Right atrium auricular region (tissue), 2 donors: ENCODE measurements at regions not wholly inside any gene's neighbourhood (a gene's known extent, or its start where the extent isn't known, plus 50 kb on each side); places are given as distances from the start of the nearest gene placed in this dataset.

ENCODE experiments used
- DNase-seq: peaks from one replicate; pipeline ENCODE4 v3.0.0-alpha.2; 2019; ENCODE audit warnings: low spot score
- H3K27ac ChIP-seq, 2 donors: fragments of 200-600 bp; sonication (generic); 1 replicate in 1 of 2; 2 replicates in 1 of 2; pipeline ENCODE4 v1.5.1; 2016 to 2019
- H3K27me3 ChIP-seq, 2 donors: fragments of 200-600 bp; sonication (generic); one replicate each; pipeline versions ENCODE4 v1.5.1 to v1.6.0; 2017 to 2019
- H3K36me3 ChIP-seq: fragments of 200-600 bp; sonication (generic); one replicate; pipeline ENCODE4 v1.5.1; 2016
- H3K4me1 ChIP-seq, 2 donors: fragments of 200-600 bp; sonication (generic); one replicate each; pipeline versions ENCODE4 v1.5.1 to v1.6.0; 2017 to 2019
- H3K4me3 ChIP-seq, 2 donors: fragments of 200-600 bp; sonication (generic); 1 replicate in 1 of 2; 2 replicates in 1 of 2; pipeline ENCODE4 v1.5.1; 2017 to 2019; ENCODE audit warnings: mild to moderate bottlenecking in 1 of 2, moderate library complexity in 1 of 2
- H3K9me3 ChIP-seq, 2 donors: fragments of 200-600 bp; sonication (generic); one replicate each; pipeline ENCODE4 v1.5.1; 2019
- TF ChIP-seq, protein P1 (sequence below), 2 donors: fragments of 200-600 bp; sonication (generic); IDR thresholded peaks; one replicate each; pipeline ENCODE4 v1.5.1; 2019; ENCODE audit warnings: antibody characterized with exemption in 2 of 2

DNA sequence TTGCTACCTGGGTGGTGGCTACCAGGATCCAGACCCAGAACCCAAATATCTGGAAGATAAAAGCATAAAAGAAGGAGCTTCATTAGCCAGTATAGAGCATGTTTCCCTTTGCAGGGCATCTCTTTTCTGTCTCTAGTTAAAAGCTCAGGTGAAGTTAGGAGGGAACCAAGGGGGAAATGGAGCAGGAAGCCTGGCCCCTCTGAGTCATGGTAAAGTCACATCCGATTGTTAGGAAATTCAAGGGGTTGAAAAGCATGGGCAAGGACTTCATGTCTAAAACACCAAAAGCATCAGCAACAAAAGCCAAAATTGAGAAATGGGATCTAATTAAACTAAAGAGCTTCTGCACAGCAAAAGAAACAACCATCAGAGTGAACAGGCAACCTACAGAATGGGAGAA is 126.9 kb downstream of the RPIA start:
- H3K27ac ChIP-seq = peak overlapping the region in 1 of 2 donors; percentile 29
- no peaks in the 10 kb centered on the region for H3K36me3 ChIP-seq
- H3K4me1 ChIP-seq = no peaks in the 10 kb centered on the region
- H3K9me3 ChIP-seq = no peaks in the 10 kb centered on the region
- TF ChIP-seq, protein P1, sequence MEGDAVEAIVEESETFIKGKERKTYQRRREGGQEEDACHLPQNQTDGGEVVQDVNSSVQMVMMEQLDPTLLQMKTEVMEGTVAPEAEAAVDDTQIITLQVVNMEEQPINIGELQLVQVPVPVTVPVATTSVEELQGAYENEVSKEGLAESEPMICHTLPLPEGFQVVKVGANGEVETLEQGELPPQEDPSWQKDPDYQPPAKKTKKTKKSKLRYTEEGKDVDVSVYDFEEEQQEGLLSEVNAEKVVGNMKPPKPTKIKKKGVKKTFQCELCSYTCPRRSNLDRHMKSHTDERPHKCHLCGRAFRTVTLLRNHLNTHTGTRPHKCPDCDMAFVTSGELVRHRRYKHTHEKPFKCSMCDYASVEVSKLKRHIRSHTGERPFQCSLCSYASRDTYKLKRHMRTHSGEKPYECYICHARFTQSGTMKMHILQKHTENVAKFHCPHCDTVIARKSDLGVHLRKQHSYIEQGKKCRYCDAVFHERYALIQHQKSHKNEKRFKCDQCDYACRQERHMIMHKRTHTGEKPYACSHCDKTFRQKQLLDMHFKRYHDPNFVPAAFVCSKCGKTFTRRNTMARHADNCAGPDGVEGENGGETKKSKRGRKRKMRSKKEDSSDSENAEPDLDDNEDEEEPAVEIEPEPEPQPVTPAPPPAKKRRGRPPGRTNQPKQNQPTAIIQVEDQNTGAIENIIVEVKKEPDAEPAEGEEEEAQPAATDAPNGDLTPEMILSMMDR (IDR thresholded peaks at IDR 0.05) = no peak
- no peak for DNase-seq
- H3K27me3 ChIP-seq = no peaks in the 10 kb centered on the region
- H3K4me3 ChIP-seq = no peak overlapping the region

DNA sequence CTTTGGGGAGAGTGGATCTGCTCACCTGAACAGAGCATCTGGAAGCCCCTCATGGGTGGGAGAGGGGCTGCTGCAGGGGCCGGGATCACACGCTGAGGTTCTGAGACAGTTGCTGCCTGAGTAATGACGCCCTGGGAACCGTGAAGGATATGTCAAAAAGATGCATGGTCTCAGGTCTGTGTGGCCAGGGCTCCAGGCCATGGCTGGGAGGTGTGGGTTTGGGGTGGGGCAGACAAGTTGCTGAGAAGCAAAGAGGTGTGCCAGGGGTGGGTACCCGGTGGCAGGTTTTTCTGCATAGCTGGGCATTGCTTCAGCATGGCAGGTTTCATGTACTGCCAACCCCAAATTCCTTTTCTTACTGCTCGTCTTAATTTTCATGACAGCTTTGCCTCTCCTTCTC is 133.5 kb downstream of the RPIA start:
- no peak overlapping the region for H3K27ac ChIP-seq
- DNase-seq = no peak
- TF ChIP-seq, protein P1 (IDR thresholded peaks at IDR 0.05) = no peak
- H3K9me3 ChIP-seq = no peaks in the 10 kb centered on the region
- no peak overlapping the region for H3K4me3 ChIP-seq
- no peaks in the 10 kb centered on the region for H3K36me3 ChIP-seq
- no peaks in the 10 kb centered on the region for H3K27me3 ChIP-seq
- H3K4me1 ChIP-seq = peaks cover 0 to 7% of the 10 kb centered on the region in 2 donors

DNA sequence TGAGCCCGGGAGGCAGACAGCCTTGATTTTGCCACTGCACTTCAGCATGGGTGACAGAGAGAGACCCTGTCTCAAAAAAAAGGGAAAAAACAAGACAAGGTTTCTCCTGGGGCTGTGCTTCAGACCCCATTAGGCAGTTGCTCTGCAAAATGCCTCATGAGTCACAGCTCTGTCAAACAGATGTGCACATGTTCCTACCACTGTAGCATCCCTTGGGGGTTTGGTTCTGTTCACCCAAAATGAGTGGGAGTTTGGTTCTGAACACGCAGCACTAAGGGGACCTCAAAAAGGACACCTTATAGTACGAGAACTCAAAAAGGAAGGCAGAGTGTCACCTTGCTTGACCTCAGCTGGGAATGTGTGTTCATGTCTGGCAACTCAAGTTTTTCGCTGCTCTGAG is 134.9 kb downstream of the RPIA start:
- Histone ChIP-seq H3K27me3 (no peaks in the 10 kb centered on the region), H3K4me1 (peaks cover 0 to 7% of the 10 kb centered on the region in 2 donors), H3K27ac (no peak overlapping the region), H3K4me3 (no peak overlapping the region), H3K36me3 (no peaks in the 10 kb centered on the region), H3K9me3 (no peaks in the 10 kb centered on the region)
- DNase-seq = no peak
- TF ChIP-seq, protein P1 (IDR thresholded peaks at IDR 0.05) = no peak

DNA sequence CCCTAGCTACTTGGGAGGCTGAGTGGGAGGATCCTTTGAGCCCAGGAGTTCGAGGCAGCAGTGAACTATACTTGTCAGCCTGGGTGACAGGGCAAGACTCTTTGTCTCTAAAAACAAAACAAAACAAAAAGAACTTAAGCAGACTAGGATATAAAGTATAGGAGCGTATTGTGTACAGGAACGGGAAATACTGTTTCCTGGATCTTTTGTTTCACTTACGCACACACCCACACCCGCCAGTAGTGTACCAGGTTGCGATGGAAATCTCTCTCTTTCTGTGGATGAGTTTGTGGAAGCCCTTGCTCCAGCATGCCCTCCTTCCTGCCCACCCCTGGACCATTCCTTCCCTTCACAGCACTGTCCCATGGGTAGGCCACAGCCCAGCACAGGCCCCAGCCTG is 136.3 kb downstream of the RPIA start:
- DNase-seq = no peak
- TF ChIP-seq, protein P1 (IDR thresholded peaks at IDR 0.05) = no peak
- Histone ChIP-seq H3K4me1 (peaks cover 0 to 7% of the 10 kb centered on the region in 2 donors), H3K4me3 (no peak overlapping the region), H3K36me3 (no peaks in the 10 kb centered on the region), H3K27ac (peak overlapping the region; percentile 27 to 51), H3K9me3 (no peaks in the 10 kb centered on the region), H3K27me3 (no peaks in the 10 kb centered on the region)

DNA sequence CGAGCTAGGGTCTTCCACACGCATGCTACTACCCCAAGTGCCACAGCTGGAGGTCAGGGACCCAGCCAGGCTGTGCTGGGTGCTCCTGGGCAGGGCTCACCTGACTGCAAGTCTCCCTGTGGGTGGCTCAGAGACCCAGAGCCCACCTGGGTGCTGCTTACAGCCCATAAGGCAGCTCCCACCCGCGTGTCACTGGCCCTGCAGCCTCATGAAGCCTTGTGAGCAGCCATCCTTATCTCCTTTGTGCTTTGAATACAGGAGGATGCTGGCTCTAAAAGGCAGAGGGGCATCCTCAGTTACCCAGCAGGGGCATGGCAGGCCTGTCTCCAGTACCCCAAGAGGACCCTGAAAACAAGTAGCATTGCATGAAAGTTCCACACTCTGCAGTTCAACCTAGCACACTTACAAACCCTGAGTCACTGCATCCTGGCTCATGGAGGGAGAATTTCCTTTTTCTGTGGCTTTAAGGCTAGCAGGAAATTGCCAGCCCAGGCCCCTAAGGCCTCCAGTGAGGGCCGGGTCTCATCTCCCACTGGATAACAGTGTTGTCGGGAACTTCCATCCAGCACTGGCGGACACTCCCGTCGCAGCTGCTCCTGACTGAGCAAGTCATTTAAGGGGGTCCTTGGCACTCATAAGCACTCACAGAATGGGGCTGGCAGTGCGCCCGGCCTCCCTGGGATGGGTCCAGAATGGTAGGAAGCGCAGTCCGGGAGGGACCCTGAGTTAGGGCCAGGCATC is 137.1 kb downstream of the RPIA start:
- Histone ChIP-seq H3K4me1 (peaks cover 0 to 7% of the 10 kb centered on the region in 2 donors), H3K27me3 (no peaks in the 10 kb centered on the region), H3K27ac (peak overlapping the region; percentile 27 to 51), H3K9me3 (no peaks in the 10 kb centered on the region), H3K4me3 (no peak overlapping the region), H3K36me3 (no peaks in the 10 kb centered on the region)
- no peak for DNase-seq
- TF ChIP-seq, protein P1 (IDR thresholded peaks at IDR 0.05) = no peak
